ENCODE measurements at regions not wholly inside any gene's neighbourhood (a gene's known extent, or its start where the extent isn't known, plus 50 kb on each side); places are given as distances from the start of the nearest gene placed in this dataset.

DNA sequence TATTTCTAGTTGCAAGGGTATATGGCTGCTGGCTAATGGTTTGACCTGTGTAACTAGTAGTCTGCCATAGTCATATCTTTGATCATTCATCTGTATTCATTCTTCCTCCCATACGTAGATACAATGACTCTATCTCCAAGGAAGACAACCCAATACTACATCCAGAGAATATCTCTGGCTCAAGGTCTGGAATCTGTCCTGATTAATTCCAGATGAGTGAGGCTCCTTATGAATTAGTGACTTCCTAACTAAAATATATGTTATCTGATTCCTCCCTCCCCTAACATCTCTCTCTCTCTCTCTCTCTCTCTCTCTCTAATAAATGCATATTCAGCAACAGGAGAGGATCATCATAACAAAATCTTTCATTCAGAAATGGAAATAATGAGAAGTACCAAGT is 641.5 kb downstream of the FAT4 start:
- peaks cover 4% of the 10 kb centered on the region for H3K4me1 ChIP-seq (ENCODE audit: control insufficient read depth, insufficient read depth, low read length)
- no peaks in the 10 kb centered on the region for H3K27me3 ChIP-seq (ENCODE audit: control insufficient read depth, insufficient read depth, low read length)
- no peak overlapping the region for H3K9ac ChIP-seq (ENCODE audit: low read depth, low read length)
- no peak overlapping the region for H3K4me2 ChIP-seq (ENCODE audit: low read length)
- no peaks in the 10 kb centered on the region for H3K9me3 ChIP-seq (replicated peaks; ENCODE audit: low read length)
- H3K4me3 ChIP-seq (ENCODE audit: low read length): no peak overlapping the region
- no peaks in the 10 kb centered on the region for H3K36me3 ChIP-seq (ENCODE audit: insufficient read depth, low read length)

GRCh38 chr4:125958519-125958918 is 643.8 kb downstream of the FAT4 start:
- H3K9ac ChIP-seq (ENCODE audit: low read depth, low read length): no peak overlapping the region
- no peaks in the 10 kb centered on the region for H3K9me3 ChIP-seq (replicated peaks; ENCODE audit: low read length)
- H3K4me2 ChIP-seq (ENCODE audit: low read length): no peak overlapping the region
- no peaks in the 10 kb centered on the region for H3K36me3 ChIP-seq (ENCODE audit: insufficient read depth, low read length)
- no peaks in the 10 kb centered on the region for H3K4me1 ChIP-seq (ENCODE audit: control insufficient read depth, insufficient read depth, low read length)
- H3K27me3 ChIP-seq (ENCODE audit: control insufficient read depth, insufficient read depth, low read length): no peaks in the 10 kb centered on the region
- no peak overlapping the region for H3K4me3 ChIP-seq (ENCODE audit: low read length)

DNA sequence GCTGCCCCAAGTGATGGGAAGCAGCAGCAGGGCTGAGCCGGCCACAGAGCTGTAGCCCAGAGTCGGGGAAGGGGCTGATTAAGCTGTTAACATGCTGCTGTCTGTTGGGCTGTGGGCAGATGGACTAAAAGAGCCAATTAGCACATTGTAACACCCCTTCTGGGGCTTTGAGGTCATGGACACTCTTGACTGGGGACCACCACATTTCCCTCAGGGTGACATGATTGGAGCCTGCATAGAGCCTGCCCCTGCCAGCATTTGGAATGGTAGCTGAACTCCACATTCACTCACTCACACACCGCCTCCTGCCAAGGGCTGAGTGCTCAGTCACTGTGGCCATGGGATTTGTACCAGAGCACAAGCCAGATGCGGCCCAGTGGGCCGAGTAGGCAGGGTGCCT is 646.9 kb downstream of the FAT4 start:
- no peaks in the 10 kb centered on the region for H3K9me3 ChIP-seq (replicated peaks; ENCODE audit: low read length)
- H3K27me3 ChIP-seq (ENCODE audit: control insufficient read depth, insufficient read depth, low read length): no peaks in the 10 kb centered on the region
- no peak overlapping the region for H3K9ac ChIP-seq (ENCODE audit: low read depth, low read length)
- H3K4me2 ChIP-seq (ENCODE audit: low read length): no peak overlapping the region
- no peaks in the 10 kb centered on the region for H3K4me1 ChIP-seq (ENCODE audit: control insufficient read depth, insufficient read depth, low read length)
- no peaks in the 10 kb centered on the region for H3K36me3 ChIP-seq (ENCODE audit: insufficient read depth, low read length)
- H3K4me3 ChIP-seq (ENCODE audit: low read length): no peak overlapping the region

GRCh38 chr4:125975861-125976397 is 661.2 kb downstream of the FAT4 start:
- Histone ChIP-seq H3K9ac (ENCODE audit: low read depth, low read length) (no peak overlapping the region), H3K4me2 (ENCODE audit: low read length) (no peak overlapping the region), H3K36me3 (ENCODE audit: insufficient read depth, low read length) (no peaks in the 10 kb centered on the region), H3K9me3 (replicated peaks; ENCODE audit: low read length) (no peaks in the 10 kb centered on the region), H3K4me3 (ENCODE audit: low read length) (no peak overlapping the region), H3K27me3 (ENCODE audit: control insufficient read depth, insufficient read depth, low read length) (no peaks in the 10 kb centered on the region), H3K4me1 (ENCODE audit: control insufficient read depth, insufficient read depth, low read length) (no peaks in the 10 kb centered on the region)

GRCh38 chr4:125979950-125980349 is 665.2 kb downstream of the FAT4 start:
- H3K36me3 ChIP-seq (ENCODE audit: insufficient read depth, low read length): no peaks in the 10 kb centered on the region
- H3K4me2 ChIP-seq (ENCODE audit: low read length): no peak overlapping the region
- H3K4me1 ChIP-seq (ENCODE audit: control insufficient read depth, insufficient read depth, low read length): no peaks in the 10 kb centered on the region
- H3K9ac ChIP-seq (ENCODE audit: low read depth, low read length): no peak overlapping the region
- no peak overlapping the region for H3K4me3 ChIP-seq (ENCODE audit: low read length)
- H3K27me3 ChIP-seq (ENCODE audit: control insufficient read depth, insufficient read depth, low read length): no peaks in the 10 kb centered on the region
- no peaks in the 10 kb centered on the region for H3K9me3 ChIP-seq (replicated peaks; ENCODE audit: low read length)

GRCh38 chr4:125983168-125983567 is 668.4 kb downstream of the FAT4 start:
- Histone ChIP-seq H3K4me1 (ENCODE audit: control insufficient read depth, insufficient read depth, low read length) (peaks cover 4% of the 10 kb centered on the region), H3K36me3 (ENCODE audit: insufficient read depth, low read length) (no peaks in the 10 kb centered on the region), H3K9me3 (replicated peaks; ENCODE audit: low read length) (no peaks in the 10 kb centered on the region), H3K4me3 (ENCODE audit: low read length) (no peak overlapping the region), H3K9ac (ENCODE audit: low read depth, low read length) (no peak overlapping the region), H3K4me2 (ENCODE audit: low read length) (no peak overlapping the region), H3K27me3 (ENCODE audit: control insufficient read depth, insufficient read depth, low read length) (no peaks in the 10 kb centered on the region)

DNA sequence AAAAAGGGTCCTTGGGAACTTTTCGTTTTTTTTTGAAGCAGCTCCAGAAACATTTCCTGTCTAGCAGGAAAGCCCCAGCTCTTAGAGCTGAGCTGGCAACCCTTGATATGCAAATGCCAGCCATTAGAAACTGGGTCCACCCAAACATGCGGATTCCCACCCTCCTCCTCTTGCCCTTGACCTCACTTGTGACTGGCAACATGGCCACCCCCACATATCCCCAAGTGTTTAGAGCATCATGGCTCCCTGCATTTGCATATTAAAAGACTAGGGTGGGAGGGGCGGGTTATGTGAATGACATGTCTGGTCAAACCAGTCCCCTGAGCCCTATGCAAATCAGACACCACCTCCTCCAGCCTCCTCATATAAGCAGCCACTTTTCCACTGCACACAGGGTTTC is 671.1 kb downstream of the FAT4 start:
- H3K27me3 ChIP-seq (ENCODE audit: control insufficient read depth, insufficient read depth, low read length): no peaks in the 10 kb centered on the region
- no peaks in the 10 kb centered on the region for H3K36me3 ChIP-seq (ENCODE audit: insufficient read depth, low read length)
- no peak overlapping the region for H3K9ac ChIP-seq (ENCODE audit: low read depth, low read length)
- peak overlapping the region; percentile 19 for H3K4me2 ChIP-seq (ENCODE audit: low read length)
- no peak overlapping the region for H3K4me3 ChIP-seq (ENCODE audit: low read length)
- H3K4me1 ChIP-seq (ENCODE audit: control insufficient read depth, insufficient read depth, low read length): peaks cover 4% of the 10 kb centered on the region
- H3K9me3 ChIP-seq (replicated peaks; ENCODE audit: low read length): no peaks in the 10 kb centered on the region

GRCh38 chr4:125986307-125986706 is 671.6 kb downstream of the FAT4 start:
- Histone ChIP-seq H3K36me3 (ENCODE audit: insufficient read depth, low read length) (no peaks in the 10 kb centered on the region), H3K9me3 (replicated peaks; ENCODE audit: low read length) (no peaks in the 10 kb centered on the region), H3K4me1 (ENCODE audit: control insufficient read depth, insufficient read depth, low read length) (peaks cover 4% of the 10 kb centered on the region), H3K9ac (ENCODE audit: low read depth, low read length) (no peak overlapping the region), H3K27me3 (ENCODE audit: control insufficient read depth, insufficient read depth, low read length) (no peaks in the 10 kb centered on the region), H3K4me3 (ENCODE audit: low read length) (no peak overlapping the region), H3K4me2 (ENCODE audit: low read length) (no peak overlapping the region)

GRCh38 chr4:125988464-125988863 is 673.7 kb downstream of the FAT4 start:
- Histone ChIP-seq H3K4me3 (ENCODE audit: low read length) (no peak overlapping the region), H3K9me3 (replicated peaks; ENCODE audit: low read length) (no peaks in the 10 kb centered on the region), H3K4me1 (ENCODE audit: control insufficient read depth, insufficient read depth, low read length) (peaks cover 4% of the 10 kb centered on the region), H3K4me2 (ENCODE audit: low read length) (no peak overlapping the region), H3K36me3 (ENCODE audit: insufficient read depth, low read length) (no peaks in the 10 kb centered on the region), H3K27me3 (ENCODE audit: control insufficient read depth, insufficient read depth, low read length) (no peaks in the 10 kb centered on the region), H3K9ac (ENCODE audit: low read depth, low read length) (no peak overlapping the region)

DNA sequence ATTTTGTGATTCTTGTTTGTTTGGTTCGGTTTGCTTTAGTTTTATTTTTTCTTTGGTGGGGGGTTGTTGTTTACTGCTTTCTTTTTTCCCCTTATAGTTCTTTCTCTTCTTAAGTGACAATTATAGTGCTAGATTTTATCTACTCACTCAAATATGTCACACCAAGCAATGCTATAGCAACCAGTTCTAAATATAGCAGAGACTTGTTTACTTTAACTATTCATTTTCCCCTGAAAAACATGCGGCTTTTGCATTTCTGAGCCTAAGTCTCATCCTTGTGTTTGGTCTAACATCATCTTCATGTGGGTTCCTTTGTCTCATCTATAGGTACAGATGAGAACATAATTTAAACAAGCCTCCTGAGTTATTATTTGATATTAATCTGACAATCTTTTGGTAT is 676.6 kb downstream of the FAT4 start:
- Histone ChIP-seq H3K4me2 (ENCODE audit: low read length) (no peak overlapping the region), H3K36me3 (ENCODE audit: insufficient read depth, low read length) (no peaks in the 10 kb centered on the region), H3K27me3 (ENCODE audit: control insufficient read depth, insufficient read depth, low read length) (no peaks in the 10 kb centered on the region), H3K4me1 (ENCODE audit: control insufficient read depth, insufficient read depth, low read length) (no peaks in the 10 kb centered on the region), H3K9ac (ENCODE audit: low read depth, low read length) (no peak overlapping the region), H3K4me3 (ENCODE audit: low read length) (no peak overlapping the region), H3K9me3 (replicated peaks; ENCODE audit: low read length) (no peaks in the 10 kb centered on the region)

DNA sequence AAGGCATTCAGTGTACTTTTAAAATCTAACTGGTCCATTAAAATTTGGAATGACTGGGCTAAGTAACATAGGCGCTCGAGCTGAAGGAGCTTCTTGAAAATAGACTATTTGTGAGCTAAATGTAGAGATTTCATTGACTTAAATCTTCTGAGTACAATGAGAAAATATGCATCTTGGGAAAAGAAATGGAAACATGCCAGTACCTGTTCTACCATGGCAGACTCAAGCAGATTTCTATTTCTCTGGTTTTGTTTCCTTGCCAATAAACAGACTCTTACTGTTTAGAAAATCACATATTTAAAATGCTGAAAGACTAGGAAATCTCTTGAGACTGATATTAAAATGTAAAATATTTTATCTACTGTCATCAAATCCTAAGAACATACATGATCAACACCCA is 678.1 kb downstream of the FAT4 start:
- no peak overlapping the region for H3K9ac ChIP-seq (ENCODE audit: low read depth, low read length)
- no peaks in the 10 kb centered on the region for H3K27me3 ChIP-seq (ENCODE audit: control insufficient read depth, insufficient read depth, low read length)
- H3K36me3 ChIP-seq (ENCODE audit: insufficient read depth, low read length): no peaks in the 10 kb centered on the region
- no peaks in the 10 kb centered on the region for H3K9me3 ChIP-seq (replicated peaks; ENCODE audit: low read length)
- no peaks in the 10 kb centered on the region for H3K4me1 ChIP-seq (ENCODE audit: control insufficient read depth, insufficient read depth, low read length)
- H3K4me3 ChIP-seq (ENCODE audit: low read length): no peak overlapping the region
- no peak overlapping the region for H3K4me2 ChIP-seq (ENCODE audit: low read length)

DNA sequence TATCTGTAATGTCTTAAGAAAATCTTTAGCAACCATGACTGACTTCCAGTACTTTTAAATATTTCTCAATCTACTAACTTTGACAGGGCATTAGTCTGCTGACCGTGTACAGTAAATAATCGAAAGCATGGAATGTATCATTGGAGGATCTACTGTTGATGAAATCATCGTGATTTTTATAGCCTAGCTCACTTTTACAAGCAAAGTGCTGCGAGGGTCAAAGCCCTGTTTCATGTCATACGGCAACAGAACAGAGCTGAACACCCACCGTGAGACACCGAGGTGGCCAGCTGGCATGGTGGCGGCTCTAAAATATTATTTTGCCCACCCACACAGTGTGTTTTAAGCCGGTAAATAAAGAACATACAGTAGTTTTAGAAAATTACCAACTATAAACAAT is 679.3 kb downstream of the FAT4 start:
- H3K9me3 ChIP-seq (replicated peaks; ENCODE audit: low read length): no peaks in the 10 kb centered on the region
- H3K36me3 ChIP-seq (ENCODE audit: insufficient read depth, low read length): no peaks in the 10 kb centered on the region
- H3K4me1 ChIP-seq (ENCODE audit: control insufficient read depth, insufficient read depth, low read length): no peaks in the 10 kb centered on the region
- H3K4me3 ChIP-seq (ENCODE audit: low read length): no peak overlapping the region
- H3K4me2 ChIP-seq (ENCODE audit: low read length): peak overlapping the region; percentile 66
- H3K27me3 ChIP-seq (ENCODE audit: control insufficient read depth, insufficient read depth, low read length): no peaks in the 10 kb centered on the region
- no peak overlapping the region for H3K9ac ChIP-seq (ENCODE audit: low read depth, low read length)

Data from skeletal muscle satellite cell (primary cell).